ENCODE measurements at regions not wholly inside any gene's neighbourhood (a gene's known extent, or its start where the extent isn't known, plus 50 kb on each side); places are given as distances from the start of the nearest gene placed in this dataset.

DNA sequence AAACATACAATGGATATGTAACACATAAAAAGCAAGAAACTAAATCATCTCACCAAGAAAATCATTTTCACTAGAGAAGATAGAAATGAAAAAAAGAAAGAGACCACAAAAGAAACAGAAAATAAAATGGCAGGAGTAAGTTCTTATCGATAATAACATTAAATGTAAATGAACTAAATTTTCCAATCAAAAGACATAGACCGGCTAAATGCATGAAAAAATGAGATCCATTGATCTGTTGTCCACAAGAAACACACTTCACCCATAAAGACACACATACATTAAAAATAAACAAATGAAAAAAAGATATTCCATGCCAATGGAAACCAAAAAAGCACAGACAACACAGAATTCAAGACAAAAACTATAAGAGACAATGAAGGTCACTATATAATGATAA is 1771.9 kb downstream of the SI start:
- TF ChIP-seq, protein P1, sequence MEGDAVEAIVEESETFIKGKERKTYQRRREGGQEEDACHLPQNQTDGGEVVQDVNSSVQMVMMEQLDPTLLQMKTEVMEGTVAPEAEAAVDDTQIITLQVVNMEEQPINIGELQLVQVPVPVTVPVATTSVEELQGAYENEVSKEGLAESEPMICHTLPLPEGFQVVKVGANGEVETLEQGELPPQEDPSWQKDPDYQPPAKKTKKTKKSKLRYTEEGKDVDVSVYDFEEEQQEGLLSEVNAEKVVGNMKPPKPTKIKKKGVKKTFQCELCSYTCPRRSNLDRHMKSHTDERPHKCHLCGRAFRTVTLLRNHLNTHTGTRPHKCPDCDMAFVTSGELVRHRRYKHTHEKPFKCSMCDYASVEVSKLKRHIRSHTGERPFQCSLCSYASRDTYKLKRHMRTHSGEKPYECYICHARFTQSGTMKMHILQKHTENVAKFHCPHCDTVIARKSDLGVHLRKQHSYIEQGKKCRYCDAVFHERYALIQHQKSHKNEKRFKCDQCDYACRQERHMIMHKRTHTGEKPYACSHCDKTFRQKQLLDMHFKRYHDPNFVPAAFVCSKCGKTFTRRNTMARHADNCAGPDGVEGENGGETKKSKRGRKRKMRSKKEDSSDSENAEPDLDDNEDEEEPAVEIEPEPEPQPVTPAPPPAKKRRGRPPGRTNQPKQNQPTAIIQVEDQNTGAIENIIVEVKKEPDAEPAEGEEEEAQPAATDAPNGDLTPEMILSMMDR (conservative IDR thresholded peaks at IDR 0.05; ENCODE audit: control insufficient read depth, insufficient read depth, low read depth, low read length): no peak
- no peak for DNase-seq (ENCODE audit: low read depth)
- H3K4me3 ChIP-seq (ENCODE audit: control insufficient read depth, low read depth, low read length): no peak overlapping the region

DNA sequence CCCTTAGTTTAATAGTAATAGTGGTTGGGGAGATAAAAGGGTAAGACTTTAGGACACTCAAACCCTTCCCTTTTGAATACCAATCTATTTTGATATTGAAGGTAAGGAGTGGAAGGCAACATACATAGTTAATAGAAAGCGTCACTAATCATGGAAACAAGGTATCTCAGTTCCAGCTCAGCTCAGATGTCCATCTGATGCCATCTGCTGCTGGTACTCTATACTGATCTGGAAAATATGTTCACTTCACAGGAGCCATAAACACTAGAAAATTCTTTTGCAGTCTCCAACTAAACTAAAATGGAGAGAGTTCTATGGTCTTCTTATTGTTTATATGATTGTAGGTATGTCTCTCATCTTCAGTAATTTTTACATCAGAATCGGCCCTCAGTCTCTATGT is 1777.1 kb downstream of the OTOL1 start:
- no peak for DNase-seq (ENCODE audit: low read depth)
- no peak overlapping the region for H3K4me3 ChIP-seq (ENCODE audit: control insufficient read depth, low read depth, low read length)
- TF ChIP-seq, protein P1 (conservative IDR thresholded peaks at IDR 0.05; ENCODE audit: control insufficient read depth, insufficient read depth, low read depth, low read length): no peak

DNA sequence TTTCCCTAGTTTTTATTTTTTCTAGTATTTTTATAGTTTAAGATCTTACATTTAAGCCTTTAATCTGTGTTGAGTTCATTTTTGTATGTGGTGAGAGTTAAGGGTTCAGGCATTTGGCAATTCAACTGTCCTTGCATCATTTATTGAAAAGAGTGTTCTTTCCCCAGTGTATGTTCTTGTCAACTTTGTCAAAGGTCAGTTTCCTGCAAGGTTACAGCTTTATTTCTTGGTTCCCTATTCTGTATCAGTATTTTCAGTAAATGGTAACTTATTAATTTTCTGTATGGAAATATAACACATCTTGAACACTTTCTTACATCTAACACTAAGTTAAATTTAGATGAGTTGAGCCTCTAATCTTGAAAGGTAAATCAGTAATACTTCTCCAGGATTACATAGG is 1770.1 kb downstream of the OTOL1 start:
- TF ChIP-seq, protein P1 (conservative IDR thresholded peaks at IDR 0.05; ENCODE audit: control insufficient read depth, insufficient read depth, low read depth, low read length): no peak
- H3K4me3 ChIP-seq (ENCODE audit: control insufficient read depth, low read depth, low read length): no peak overlapping the region
- DNase-seq (ENCODE audit: low read depth): no peak

DNA sequence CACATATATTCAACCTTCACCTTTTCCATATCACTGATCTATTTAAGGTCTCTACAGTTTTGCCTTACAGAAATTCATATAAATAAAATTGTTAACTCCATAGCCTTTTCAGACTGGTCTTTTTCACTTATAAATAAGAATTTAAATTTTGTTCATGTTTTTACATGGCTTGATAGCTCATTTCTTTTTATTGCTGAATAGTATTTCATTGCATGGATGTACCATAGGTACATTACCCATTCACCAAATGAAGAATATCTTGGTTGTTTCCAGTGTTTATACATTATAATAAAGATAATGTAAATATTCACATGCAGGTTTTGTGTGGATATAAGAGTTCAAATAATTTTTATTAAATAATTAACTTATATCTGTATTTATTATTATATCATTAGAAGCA is 1765.0 kb downstream of the OTOL1 start:
- TF ChIP-seq, protein P1 (conservative IDR thresholded peaks at IDR 0.05; ENCODE audit: control insufficient read depth, insufficient read depth, low read depth, low read length): no peak

DNA sequence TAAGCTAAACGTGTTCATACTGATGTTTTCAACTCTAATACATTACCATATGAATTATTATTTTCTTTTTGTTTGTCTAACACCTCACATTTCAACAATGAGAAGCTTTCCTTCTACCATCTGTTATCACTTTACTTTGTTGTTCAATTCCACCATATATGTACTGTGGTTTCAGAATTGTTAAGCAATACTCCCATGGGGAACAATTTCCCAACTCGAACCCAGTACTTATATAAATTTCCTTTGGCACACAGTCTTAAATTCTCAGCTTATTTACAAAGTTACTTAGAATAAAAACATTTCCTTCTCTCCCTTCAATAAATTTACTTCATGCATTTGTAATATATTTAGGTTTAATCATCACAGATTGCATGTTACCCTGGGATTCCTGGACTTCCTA is 1764.4 kb downstream of the OTOL1 start:
- peak; percentile 60 for DNase-seq (ENCODE audit: low read depth)
- TF ChIP-seq, protein P1 (conservative IDR thresholded peaks at IDR 0.05; ENCODE audit: control insufficient read depth, insufficient read depth, low read depth, low read length): no peak
- H3K4me3 ChIP-seq (ENCODE audit: control insufficient read depth, low read depth, low read length): no peak overlapping the region

More for the DNA sequence above, 1765.0 kb downstream of the OTOL1 start:
- no peak for DNase-seq (ENCODE audit: low read depth)
- H3K4me3 ChIP-seq (ENCODE audit: control insufficient read depth, low read depth, low read length): no peak overlapping the region

DNA sequence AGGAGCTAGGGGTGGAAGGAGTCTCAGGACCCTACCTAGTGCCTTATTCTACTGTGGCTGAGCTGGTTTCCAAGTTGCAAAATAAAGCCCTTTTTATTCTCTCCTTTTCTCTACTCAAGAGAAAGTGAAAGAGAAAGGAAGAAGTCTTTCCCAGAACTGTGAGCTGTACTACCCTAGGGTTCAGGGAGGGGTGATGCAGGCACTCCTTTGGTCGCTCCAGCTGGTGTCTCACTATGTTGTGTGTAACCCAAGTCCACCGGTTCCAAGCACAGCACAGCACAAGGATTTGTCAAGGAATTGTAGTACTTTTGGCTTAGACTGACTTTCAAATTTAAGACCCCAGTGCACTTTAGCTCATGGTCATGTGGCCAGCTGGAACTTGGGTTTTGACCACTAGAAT is 1721.7 kb downstream of the OTOL1 start:
- no peak overlapping the region for H3K4me3 ChIP-seq (ENCODE audit: control insufficient read depth, low read depth, low read length)
- no peak for DNase-seq (ENCODE audit: low read depth)
- TF ChIP-seq, protein P1 (conservative IDR thresholded peaks at IDR 0.05; ENCODE audit: control insufficient read depth, insufficient read depth, low read depth, low read length): no peak

DNA sequence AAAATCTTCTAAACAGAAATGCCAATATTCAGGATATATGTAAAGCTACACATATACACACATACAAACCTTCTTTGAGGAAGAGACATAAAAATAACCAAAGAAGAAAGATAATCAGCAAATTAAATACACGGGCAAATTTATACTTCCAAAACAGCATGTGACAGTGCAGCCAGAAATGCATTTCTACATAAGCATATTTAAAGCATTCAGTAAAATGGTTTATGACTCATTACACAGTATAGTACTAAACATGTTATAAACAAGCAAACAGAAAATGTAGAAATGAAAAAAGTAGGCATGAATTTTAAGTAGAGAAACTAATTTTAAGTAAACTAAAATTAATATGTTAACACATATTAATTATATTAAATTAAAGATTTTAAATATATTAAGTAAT is 1717.2 kb downstream of the OTOL1 start:
- DNase-seq (ENCODE audit: low read depth): no peak
- no peak overlapping the region for H3K4me3 ChIP-seq (ENCODE audit: control insufficient read depth, low read depth, low read length)
- TF ChIP-seq, protein P1 (conservative IDR thresholded peaks at IDR 0.05; ENCODE audit: control insufficient read depth, insufficient read depth, low read depth, low read length): no peak
